Keratinocyte (primary cell): ENCODE measurements at regions not wholly inside any gene's neighbourhood (a gene's known extent, or its start where the extent isn't known, plus 50 kb on each side); places are given as distances from the start of the nearest gene placed in this dataset.

Experiments used
- DNase-seq: peaks from one replicate; pipeline ENCODE4 v3.0.0-alpha.2; 2011; ENCODE audit warnings: low read depth, missing footprints, low spot score
- FAIRE-seq: peaks from 2 replicates; lab custom pipeline; 2011; peaks lifted over from hg19 to GRCh38; lab: Jason Lieb, UNC
- H2AFZ ChIP-seq: 2 replicates; pipeline ENCODE4 v1.6.0; 2012; ENCODE audit warnings: low read length, control low read depth, inconsistent platforms; ENCODE audit not compliant: control insufficient read depth
- H3K27ac ChIP-seq: 2 replicates; pipeline ENCODE4 v1.5.1; 2011; ENCODE audit warnings: low read length; ENCODE audit not compliant: control insufficient read depth, insufficient read depth
- H3K27me3 ChIP-seq: 3 replicates; pipeline ENCODE4 v1.6.0; 2011; ENCODE audit warnings: low read length; ENCODE audit not compliant: control insufficient read depth, insufficient read depth; ENCODE audit errors: extremely low read depth
- H3K36me3 ChIP-seq, 2 experiments: 2 replicates in 1 of 2; 3 replicates in 1 of 2; pipeline ENCODE4 v1.5.1; 2011; ENCODE audit warnings: low read length in 2 of 2, mild to moderate bottlenecking in 1 of 2; ENCODE audit not compliant: control insufficient read depth in 2 of 2, insufficient read depth in 2 of 2; ENCODE audit errors: extremely low read depth in 1 of 2
- H3K4me1 ChIP-seq: 3 replicates; pipeline ENCODE4 v1.5.1; 2011; ENCODE audit warnings: low read length; ENCODE audit not compliant: control insufficient read depth, insufficient read depth; ENCODE audit errors: extremely low read depth
- H3K4me2 ChIP-seq: 3 replicates; pipeline ENCODE4 v1.6.0; 2011; ENCODE audit warnings: low read depth, low read length; ENCODE audit not compliant: control insufficient read depth, insufficient read depth; ENCODE audit errors: extremely low read depth
- H3K4me3 ChIP-seq, 3 experiments: fragments of 200-600 bp in 1 of 3; sonication (generic) in 1 of 3; 2 replicates in 2 of 3; 3 replicates in 1 of 3; pipeline ENCODE4 v1.5.1; 2011 to 2016; ENCODE audit warnings: low read length in 3 of 3, mild to moderate bottlenecking in 3 of 3, control low read depth in 2 of 3, inconsistent platforms in 1 of 3, low read depth in 1 of 3, mixed read lengths in 1 of 3, mixed run types in 1 of 3, moderate library complexity in 1 of 3; ENCODE audit not compliant: control insufficient read depth in 2 of 3, insufficient read depth in 2 of 3; ENCODE audit errors: extremely low read depth in 1 of 3
- H3K79me2 ChIP-seq: 2 replicates; pipeline ENCODE4 v1.6.0; 2012; ENCODE audit warnings: low read length; ENCODE audit not compliant: control insufficient read depth, insufficient read depth
- H3K9ac ChIP-seq: 3 replicates; pipeline ENCODE4 v1.6.0; 2011; ENCODE audit warnings: low read length; ENCODE audit not compliant: control insufficient read depth, insufficient read depth; ENCODE audit errors: extremely low read depth
- H3K9me1 ChIP-seq: 3 replicates; pipeline ENCODE4 v1.6.0; 2011; ENCODE audit warnings: low read length; ENCODE audit not compliant: control insufficient read depth, insufficient read depth; ENCODE audit errors: extremely low read depth
- H3K9me3 ChIP-seq: 2 replicates; pipeline ENCODE4 v1.5.1; 2012; ENCODE audit warnings: low read depth, low read length; ENCODE audit not compliant: control insufficient read depth
- H4K20me1 ChIP-seq: 3 replicates; pipeline ENCODE4 v1.6.0; 2011; ENCODE audit warnings: low read length; ENCODE audit not compliant: control insufficient read depth, insufficient read depth; ENCODE audit errors: extremely low read depth
- EZH2 ChIP-seq: IDR thresholded peaks from one replicate; pipeline ENCODE4 v1.6.1; 2012; ENCODE audit warnings: inconsistent platforms, mild to moderate bottlenecking, low read length, moderate library complexity
- dilution Hi-C: fragments of 300-500 bp; cut with MboI; formaldehyde crosslinking; loops from one replicate; pipeline ENCODE4 v1.7.0; 2020; ENCODE audit warnings: low sequenced_read_pairs; ENCODE audit not compliant: extremely low pct_ligation_motif_present
- TF ChIP-seq, protein P1 (sequence below), 3 experiments: IDR thresholded peaks in 1 of 3; conservative IDR thresholded peaks in 1 of 3; optimal IDR thresholded peaks in 1 of 3; 2 replicates in 2 of 3; 3 replicates in 1 of 3; pipeline versions ENCODE3 to v1.5.1; 2011; ENCODE audit warnings: low read length in 3 of 3, mild to moderate bottlenecking in 3 of 3, moderate library complexity in 2 of 3, control low read depth in 1 of 3, inconsistent platforms in 1 of 3; ENCODE audit not compliant: insufficient read depth in 2 of 3; ENCODE audit errors: extremely low read depth in 1 of 3

- Histone ChIP-seq H3K79me2 (no peaks in the 10 kb centered on the region), H3K4me3 (no peak overlapping the region), H3K9me3 (no peaks in the 10 kb centered on the region), H3K27me3 (no peaks in the 10 kb centered on the region), H2AFZ (no peak overlapping the region), H4K20me1 (no peaks in the 10 kb centered on the region), H3K36me3 (no peaks in the 10 kb centered on the region), H3K4me2 (no peak overlapping the region), H3K27ac (no peak overlapping the region), H3K9me1 (no peaks in the 10 kb centered on the region), H3K9ac (no peak overlapping the region), H3K4me1 (no peaks in the 10 kb centered on the region)
- no peak for FAIRE-seq
- TF ChIP-seq EZH2, result no peak
- TF ChIP-seq, protein P1, sequence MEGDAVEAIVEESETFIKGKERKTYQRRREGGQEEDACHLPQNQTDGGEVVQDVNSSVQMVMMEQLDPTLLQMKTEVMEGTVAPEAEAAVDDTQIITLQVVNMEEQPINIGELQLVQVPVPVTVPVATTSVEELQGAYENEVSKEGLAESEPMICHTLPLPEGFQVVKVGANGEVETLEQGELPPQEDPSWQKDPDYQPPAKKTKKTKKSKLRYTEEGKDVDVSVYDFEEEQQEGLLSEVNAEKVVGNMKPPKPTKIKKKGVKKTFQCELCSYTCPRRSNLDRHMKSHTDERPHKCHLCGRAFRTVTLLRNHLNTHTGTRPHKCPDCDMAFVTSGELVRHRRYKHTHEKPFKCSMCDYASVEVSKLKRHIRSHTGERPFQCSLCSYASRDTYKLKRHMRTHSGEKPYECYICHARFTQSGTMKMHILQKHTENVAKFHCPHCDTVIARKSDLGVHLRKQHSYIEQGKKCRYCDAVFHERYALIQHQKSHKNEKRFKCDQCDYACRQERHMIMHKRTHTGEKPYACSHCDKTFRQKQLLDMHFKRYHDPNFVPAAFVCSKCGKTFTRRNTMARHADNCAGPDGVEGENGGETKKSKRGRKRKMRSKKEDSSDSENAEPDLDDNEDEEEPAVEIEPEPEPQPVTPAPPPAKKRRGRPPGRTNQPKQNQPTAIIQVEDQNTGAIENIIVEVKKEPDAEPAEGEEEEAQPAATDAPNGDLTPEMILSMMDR (optimal IDR thresholded peaks at IDR 0.05 in 1 of 3, IDR thresholded peaks at IDR 0.05 in 1 of 3, conservative IDR thresholded peaks at IDR 0.05 in 1 of 3; ENCODE audit: extremely low read depth in 1 of 3, insufficient read depth in 2 of 3, low read length in 3 of 3), result no peak
- dilution Hi-C loops, result no loop called here
- DNase-seq, result no peak
Observed at GRCh38 chr3:22007368-22007767, 256.4 kb upstream of the ZNF385D start.

GRCh38 chr3:22010997-22011396 is 260.0 kb upstream of the ZNF385D start:
- H3K36me3 ChIP-seq, result no peaks in the 10 kb centered on the region
- no peaks in the 10 kb centered on the region for H3K4me1 ChIP-seq
- H3K27ac ChIP-seq, result no peak overlapping the region
- no peaks in the 10 kb centered on the region for H3K9me3 ChIP-seq
- dilution Hi-C loops, result no loop called here
- H3K79me2 ChIP-seq, result no peaks in the 10 kb centered on the region
- no peak for TF ChIP-seq EZH2
- H2AFZ ChIP-seq, result no peak overlapping the region
- H4K20me1 ChIP-seq, result no peaks in the 10 kb centered on the region
- H3K27me3 ChIP-seq, result no peaks in the 10 kb centered on the region
- no peak overlapping the region for H3K4me2 ChIP-seq
- no peaks in the 10 kb centered on the region for H3K9me1 ChIP-seq
- no peak for DNase-seq
- no peak overlapping the region for H3K9ac ChIP-seq
- no peak for FAIRE-seq
- no peak overlapping the region for H3K4me3 ChIP-seq

GRCh38 chr3:22012471-22012870 is 261.5 kb upstream of the ZNF385D start:
- Histone ChIP-seq H2AFZ (no peak overlapping the region), H4K20me1 (no peaks in the 10 kb centered on the region), H3K27ac (no peak overlapping the region), H3K79me2 (no peaks in the 10 kb centered on the region), H3K4me2 (no peak overlapping the region), H3K4me3 (no peak overlapping the region), H3K27me3 (no peaks in the 10 kb centered on the region), H3K36me3 (no peaks in the 10 kb centered on the region), H3K9me1 (no peaks in the 10 kb centered on the region), H3K9me3 (no peaks in the 10 kb centered on the region), H3K4me1 (no peaks in the 10 kb centered on the region), H3K9ac (no peak overlapping the region)
- FAIRE-seq, result no peak
- dilution Hi-C loops, result no loop called here
- TF ChIP-seq, protein P1 (optimal IDR thresholded peaks at IDR 0.05 in 1 of 3, IDR thresholded peaks at IDR 0.05 in 1 of 3, conservative IDR thresholded peaks at IDR 0.05 in 1 of 3; ENCODE audit: extremely low read depth in 1 of 3, insufficient read depth in 2 of 3, low read length in 3 of 3), result no peak
- no peak for TF ChIP-seq EZH2
- DNase-seq, result no peak
